DMS153 (cell line): ENCODE measurements at regions not wholly inside any gene's neighbourhood (a gene's known extent, or its start where the extent isn't known, plus 50 kb on each side); places are given as distances from the start of the nearest gene placed in this dataset.
"Not testable (repeated sequence)": the region's sequence is repeated elsewhere in the genome, so short reads cannot be mapped to it uniquely, and the experiment has no call there.

Source experiments
- DNase-seq: peaks from one replicate; lab custom pipeline; 2025; lab: John Stamatoyannopoulos, UW

- DNase-seq: peak; percentile 7
Observed at GRCh38 chr2:2742726-2743125, 411.7 kb upstream of the MYT1L start.

- DNase-seq: no peak
Observed at GRCh38 chr2:2740238-2740775, 409.2 kb upstream of the MYT1L start.

DNA sequence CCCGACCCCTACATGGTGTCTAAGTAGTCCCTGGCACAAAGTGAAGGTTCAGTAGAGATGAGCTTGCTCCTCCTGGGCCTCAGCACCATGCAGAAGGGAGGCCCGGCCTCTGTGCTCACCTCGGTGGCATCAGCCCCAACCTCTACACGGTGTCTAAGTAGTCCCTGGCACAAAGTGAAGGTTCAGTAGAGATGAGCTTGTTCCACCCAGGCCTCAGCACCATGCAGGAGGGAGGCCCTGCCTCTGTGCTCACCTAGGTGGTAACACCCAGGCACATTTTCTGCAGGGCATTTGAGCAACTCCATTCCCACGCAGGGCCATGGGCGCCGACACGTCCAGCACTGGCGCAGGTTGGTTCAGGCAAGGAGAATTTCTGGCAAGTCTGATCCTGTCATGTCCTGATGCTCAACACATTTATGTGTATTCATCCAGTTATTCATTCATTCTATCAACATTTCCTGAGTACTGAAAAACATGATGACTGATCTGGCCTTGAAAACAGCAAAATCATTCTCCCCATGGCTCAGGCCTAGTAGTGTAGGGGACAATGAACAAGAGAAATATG is 408.2 kb upstream of the MYT1L start:
- DNase-seq: no peak

- no peak for DNase-seq
Observed at GRCh38 chr2:2738684-2739083, 407.6 kb upstream of the MYT1L start.

- no peak for DNase-seq
Observed at GRCh38 chr2:2738276-2738675, 407.2 kb upstream of the MYT1L start.

DNA sequence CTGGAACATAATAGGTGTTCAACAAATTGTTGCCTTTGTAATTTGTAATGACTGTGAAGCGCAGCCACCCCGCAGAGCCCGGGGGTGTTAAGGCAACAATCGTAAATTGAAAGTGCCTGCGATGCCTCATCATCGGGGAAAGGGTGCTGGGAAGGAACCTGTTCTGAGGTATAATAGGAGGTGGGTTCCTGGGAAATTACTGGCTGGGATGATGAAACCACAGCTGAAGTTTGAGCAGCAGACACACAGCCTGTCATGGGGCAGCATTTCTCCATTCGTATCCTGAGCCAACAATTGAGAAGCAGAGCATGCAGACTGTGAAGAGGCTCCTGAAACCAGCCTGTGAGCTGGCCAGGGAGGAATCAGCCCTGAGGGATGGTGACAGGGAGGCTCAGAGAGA is 404.0 kb upstream of the MYT1L start:
- DNase-seq: no peak

- no peak for DNase-seq
Observed at GRCh38 chr2:2734308-2734707, 403.2 kb upstream of the MYT1L start.

DNA sequence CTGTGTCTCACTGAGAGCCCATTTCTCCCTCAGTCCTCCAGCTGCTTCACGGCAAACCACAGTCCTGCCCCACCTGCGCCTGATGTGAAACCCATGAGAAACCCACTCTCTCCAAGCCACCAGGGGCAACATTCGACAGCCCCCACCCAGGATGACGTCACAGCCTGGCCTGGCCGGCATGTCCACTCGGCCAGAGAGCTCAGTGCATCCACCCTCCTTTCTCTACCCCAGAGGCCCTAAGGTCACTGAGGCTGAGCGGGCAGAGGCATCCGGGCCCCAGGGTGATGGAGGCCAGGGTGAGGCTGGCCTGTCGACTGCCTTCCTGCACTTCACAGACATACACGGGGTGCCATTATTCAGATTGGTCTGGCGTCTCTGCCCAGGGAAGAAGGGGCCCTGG is 402.7 kb upstream of the MYT1L start:
- no peak for DNase-seq

DNA sequence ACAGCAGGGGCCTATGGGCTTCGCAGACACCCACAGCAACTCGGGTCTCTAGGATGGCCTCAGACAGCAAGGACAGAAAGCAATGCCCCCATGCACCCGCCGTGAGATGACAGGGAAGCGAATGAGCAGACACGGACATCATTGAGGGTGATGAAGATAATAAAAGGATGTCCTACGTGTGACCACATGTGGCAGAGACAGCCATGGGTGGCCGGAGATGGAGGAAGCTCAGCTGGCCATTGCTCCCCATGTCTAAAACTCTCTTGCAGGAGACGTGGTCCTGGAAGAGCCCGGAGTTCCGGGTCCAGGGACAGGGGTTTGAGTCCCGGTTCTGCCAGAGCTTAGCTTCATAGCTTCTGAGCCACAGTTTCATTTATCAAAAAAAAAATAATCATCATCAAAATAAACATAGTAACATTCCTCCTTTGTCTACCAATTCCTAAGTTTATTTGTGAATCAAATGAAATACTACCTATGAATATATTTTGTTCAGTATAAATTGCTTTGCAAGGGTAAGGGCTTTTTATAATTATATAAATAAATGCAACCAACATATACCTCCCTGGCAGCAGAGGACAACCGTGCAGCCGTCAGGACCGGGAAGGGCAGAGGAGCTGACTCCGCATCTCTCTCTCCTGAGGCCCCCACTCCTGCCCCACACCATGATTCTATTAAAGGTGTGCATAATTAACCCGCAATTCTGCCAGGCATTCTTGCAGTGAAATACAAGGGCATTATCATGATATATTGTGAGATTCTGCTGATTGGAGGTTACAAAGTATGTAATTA is 401.4 kb upstream of the MYT1L start:
- DNase-seq: no peak

DNA sequence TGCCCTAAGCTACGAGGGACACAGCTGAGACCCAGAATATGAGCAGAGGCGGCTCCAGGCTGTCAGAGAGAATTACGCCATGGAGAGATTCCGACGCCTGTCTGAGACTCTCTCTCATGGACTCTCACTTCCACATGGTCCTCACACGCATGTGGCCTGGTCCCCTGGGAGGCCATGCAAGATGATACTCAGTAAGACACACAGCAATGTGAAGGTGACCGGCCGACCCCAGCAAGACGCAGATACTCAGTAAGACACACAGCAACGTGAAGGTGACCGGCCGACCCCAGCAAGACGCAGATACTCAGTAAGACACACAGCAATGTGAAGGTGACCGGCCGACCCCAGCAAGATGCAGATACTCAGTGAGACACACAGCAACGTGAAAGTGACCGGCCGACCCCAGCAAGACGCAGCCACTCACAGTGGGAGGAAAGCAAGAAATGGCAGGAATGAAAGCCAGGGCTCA is 400.8 kb upstream of the MYT1L start:
- DNase-seq: no peak

GRCh38 chr2:2731101-2731815 is 400.2 kb upstream of the MYT1L start:
- DNase-seq: no peak

- DNase-seq: no peak
Observed at GRCh38 chr2:2730301-2730833, 399.3 kb upstream of the MYT1L start.

GRCh38 chr2:2729246-2729645 is 398.2 kb upstream of the MYT1L start:
- no peak for DNase-seq

DNA sequence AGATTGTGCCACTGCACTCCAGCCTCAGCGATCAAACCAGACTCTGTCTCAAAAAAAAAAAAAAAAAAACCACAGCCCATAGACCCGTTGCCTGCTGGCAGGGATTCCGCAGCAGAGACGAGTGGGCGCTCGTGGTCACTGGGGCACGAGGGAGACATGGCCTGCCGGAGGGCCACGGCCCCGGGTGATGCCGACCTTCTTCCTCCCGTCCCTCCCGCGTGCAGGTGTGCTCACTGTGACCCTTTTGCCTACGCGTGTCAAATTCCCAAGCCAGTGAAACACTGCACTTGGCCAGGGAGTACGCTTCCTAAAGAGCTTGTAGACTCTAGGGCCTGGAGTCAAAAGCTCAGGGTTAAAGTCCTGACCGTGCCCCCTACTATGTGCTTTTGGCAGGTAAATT is 397.6 kb upstream of the MYT1L start:
- no peak for DNase-seq

DNA sequence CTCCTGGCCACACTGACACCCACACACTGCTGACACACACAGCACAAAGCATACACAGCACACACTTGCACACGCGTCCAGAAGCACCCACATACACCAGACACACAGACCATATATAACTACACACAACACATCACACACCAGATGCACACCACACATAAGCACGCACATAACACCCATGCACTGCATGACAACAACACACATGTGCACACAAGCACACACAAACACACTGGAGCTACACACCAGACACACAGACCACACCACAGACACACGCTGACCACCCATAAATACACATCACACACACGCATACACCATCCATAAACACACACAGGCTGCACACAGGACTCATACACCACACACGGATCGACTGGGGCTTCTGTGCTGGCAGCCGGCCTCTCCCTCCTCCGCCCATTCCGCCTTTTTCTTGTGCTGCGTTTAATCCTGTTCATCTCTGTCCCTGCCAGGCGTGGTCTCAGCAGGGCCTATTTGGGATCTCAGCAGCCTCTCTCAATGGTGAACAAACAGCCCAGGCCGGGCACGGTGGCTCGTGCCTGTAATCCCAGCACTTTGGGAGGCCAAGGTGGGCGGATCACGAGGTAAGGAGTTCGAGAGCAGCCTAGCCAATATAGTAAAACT is 396.9 kb upstream of the MYT1L start:
- DNase-seq: no peak

- no peak for DNase-seq
Observed at GRCh38 chr2:2726163-2726562, 395.1 kb upstream of the MYT1L start.

- DNase-seq: no peak
Observed at GRCh38 chr2:2723064-2723463, 392.0 kb upstream of the MYT1L start.

DNA sequence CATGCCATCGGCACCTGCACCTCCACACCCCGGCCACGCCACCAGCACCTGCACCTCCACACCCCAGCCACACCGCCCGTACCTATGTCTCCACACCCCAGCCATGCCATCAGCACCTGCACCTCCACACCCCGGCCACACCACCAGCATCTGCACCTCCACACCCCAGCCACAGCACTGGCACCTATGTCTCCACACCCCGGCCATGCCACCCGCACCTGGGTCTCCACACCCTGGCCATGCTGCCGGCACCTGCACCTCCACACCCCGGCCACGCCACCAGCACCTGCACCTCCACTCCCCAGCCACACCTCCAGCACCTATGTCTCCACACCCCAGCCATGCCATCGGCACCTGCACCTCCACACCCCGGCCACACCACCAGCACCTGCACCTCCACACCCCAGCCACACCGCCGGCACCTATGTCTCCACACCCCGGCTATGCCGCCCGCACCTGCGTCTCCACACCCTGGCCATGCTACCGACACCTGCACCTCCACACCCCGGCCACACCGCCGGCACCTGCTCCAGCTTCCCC is 390.3 kb upstream of the MYT1L start:
- no peak for DNase-seq

- not testable (repeated sequence) for DNase-seq
Observed at GRCh38 chr2:2720806-2721205, 389.7 kb upstream of the MYT1L start.

DNA sequence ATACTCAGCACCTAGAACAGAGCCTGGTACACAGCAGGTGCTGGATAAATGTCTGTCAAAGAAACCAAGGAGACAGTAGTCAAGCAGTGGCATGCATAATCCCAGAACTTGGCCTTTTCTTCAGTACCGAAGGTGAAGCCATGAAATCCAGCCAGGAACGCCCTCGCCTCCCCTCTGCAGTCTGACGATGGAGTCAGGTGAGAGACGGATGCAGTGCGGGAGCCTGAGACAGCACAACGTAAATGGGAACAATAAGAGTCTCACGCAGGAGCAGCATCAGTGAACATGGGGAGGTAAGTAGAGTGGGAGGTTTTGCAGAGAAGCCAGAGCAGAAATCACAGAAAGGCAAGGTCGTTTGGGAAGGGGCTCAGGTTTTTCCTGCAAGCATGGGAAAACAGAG is 389.3 kb upstream of the MYT1L start:
- DNase-seq: no peak

GRCh38 chr2:2719781-2720180 is 388.7 kb upstream of the MYT1L start:
- DNase-seq: no peak

DNA sequence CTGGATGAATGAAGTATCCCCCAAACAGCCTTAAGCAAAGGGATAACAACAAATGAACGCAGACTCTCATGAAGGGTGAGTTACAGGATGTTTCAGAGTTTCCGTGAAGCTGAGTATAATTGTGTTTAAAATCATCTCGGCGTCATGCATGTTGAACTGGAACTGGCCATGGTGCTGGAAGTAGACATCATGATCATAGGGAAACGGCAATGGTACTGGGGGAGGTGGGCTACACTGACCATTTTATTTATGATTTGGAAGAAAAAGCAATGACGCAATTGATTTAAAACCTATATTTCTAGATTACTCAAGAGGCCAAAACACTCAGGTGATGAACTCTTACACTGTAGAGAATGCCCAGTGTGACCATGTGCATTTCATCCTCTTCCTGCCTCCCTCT is 387.9 kb upstream of the MYT1L start:
- DNase-seq: no peak
